Activated CD8-positive, alpha-beta T cell treated with anti-CD3 and anti-CD28 coated beads for 36 hours (primary cell): ENCODE measurements at regions not wholly inside any gene's neighbourhood (a gene's known extent, or its start where the extent isn't known, plus 50 kb on each side); places are given as distances from the start of the nearest gene placed in this dataset.

ENCODE experiments used
- ATAC-seq: fragments of 200-7000 bp; cut with Tn5 transposase; one replicate; pipeline ENCODE4 v1.10.0; 2021; ENCODE audit warnings: mild to moderate bottlenecking, moderate library complexity
- CTCF ChIA-PET: fragments of 350-600 bp; sonication (Branson Sonifier 250); formaldehyde crosslinking; loops from one replicate; lab custom pipeline; 2021; ENCODE audit warnings: antibody characterized with exemption; lab: Charles Lee
- POLR2A ChIA-PET: fragments of 350-600 bp; sonication (Branson Sonifier 250); formaldehyde crosslinking; loops from one replicate; lab custom pipeline; 2021; ENCODE audit warnings: antibody characterized with exemption; lab: Charles Lee
- DNase-seq: peaks from one replicate; pipeline ENCODE4 v3.0.0-alpha.2; 2020
- H3K27ac Mint-ChIP-seq: one replicate; pipeline ENCODE4 v1.8.0; 2021; ENCODE audit warnings: mild to moderate bottlenecking, mixed read lengths
- H3K27me3 Mint-ChIP-seq: one replicate; pipeline ENCODE4 v1.8.0; 2021; ENCODE audit warnings: mixed read lengths
- H3K36me3 Mint-ChIP-seq: one replicate; pipeline ENCODE4 v1.8.0; 2021; ENCODE audit warnings: low read depth, mixed read lengths
- H3K4me1 Mint-ChIP-seq: one replicate; pipeline ENCODE4 v1.8.0; 2021; ENCODE audit warnings: low read depth, mixed read lengths
- H3K4me3 Mint-ChIP-seq: one replicate; pipeline ENCODE4 v1.8.0; 2021; ENCODE audit warnings: mild to moderate bottlenecking, moderate library complexity, mixed read lengths
- H3K9me3 Mint-ChIP-seq: one replicate; pipeline ENCODE4 v1.8.0; 2021; ENCODE audit warnings: mixed read lengths
- CTCF ChIP-seq: fragments of 200-600 bp; IDR thresholded peaks from one replicate; pipeline ENCODE4 v1.8.0; 2022; ENCODE audit warnings: antibody characterized with exemption, mild to moderate bottlenecking
- intact Hi-C: fragments of 100-400 bp; cut with micrococcal nuclease; formaldehyde crosslinking; loops from one replicate; pipeline ENCODE4 v1.10.0; 2022

- intact Hi-C loops: no loop called here
- Mint-ChIP-seq H3K27me3 (peaks cover 5% of the 10 kb centered on the region), H3K4me3 (no peak overlapping the region), H3K4me1 (no peaks in the 10 kb centered on the region), H3K9me3 (no peaks in the 10 kb centered on the region), H3K27ac (no peak overlapping the region), H3K36me3 (no peaks in the 10 kb centered on the region)
- ChIA-PET CTCF (no interaction called here), POLR2A (no interaction called here)
- no peak for TF ChIP-seq CTCF
- ATAC-seq (no peak), DNase-seq (no peak)
Observed at GRCh38 chr12:98121963-98122362, 393.4 kb upstream of the TMPO start.

- ChIA-PET POLR2A (no interaction called here), CTCF (no interaction called here)
- DNase-seq (no peak), ATAC-seq (no peak)
- H3K27ac Mint-ChIP-seq: no peak overlapping the region
- peaks cover 9% of the 10 kb centered on the region for H3K27me3 Mint-ChIP-seq
- no peaks in the 10 kb centered on the region for H3K36me3 Mint-ChIP-seq
- H3K9me3 Mint-ChIP-seq: no peaks in the 10 kb centered on the region
- intact Hi-C loops: no loop called here
- TF ChIP-seq CTCF: no peak
- H3K4me1 Mint-ChIP-seq: no peaks in the 10 kb centered on the region
- no peak overlapping the region for H3K4me3 Mint-ChIP-seq
Observed at GRCh38 chr12:98123021-98123461, 392.3 kb upstream of the TMPO start.

- intact Hi-C loops: no loop called here
- Mint-ChIP-seq H3K27me3 (peaks cover 11% of the 10 kb centered on the region), H3K27ac (no peak overlapping the region), H3K9me3 (no peaks in the 10 kb centered on the region), H3K4me3 (no peak overlapping the region), H3K36me3 (no peaks in the 10 kb centered on the region), H3K4me1 (no peaks in the 10 kb centered on the region)
- TF ChIP-seq CTCF: no peak
- no peak for ATAC-seq
- no peak for DNase-seq
- POLR2A ChIA-PET: no interaction called here
- CTCF ChIA-PET: no interaction called here
Observed at GRCh38 chr12:98126637-98127335, 388.6 kb upstream of the TMPO start.

GRCh38 chr12:98127336-98127679, 388.1 kb upstream of the TMPO start:
- TF ChIP-seq CTCF: no peak
- ATAC-seq (no peak), DNase-seq (no peak)
- ChIA-PET CTCF (no interaction called here), POLR2A (no interaction called here)
- H3K27ac Mint-ChIP-seq: no peak overlapping the region
- no peaks in the 10 kb centered on the region for H3K9me3 Mint-ChIP-seq
- H3K27me3 Mint-ChIP-seq: peaks cover 11% of the 10 kb centered on the region
- no peak overlapping the region for H3K4me3 Mint-ChIP-seq
- intact Hi-C loops: no loop called here
- no peaks in the 10 kb centered on the region for H3K4me1 Mint-ChIP-seq
- no peaks in the 10 kb centered on the region for H3K36me3 Mint-ChIP-seq

- Mint-ChIP-seq H3K4me3 (no peak overlapping the region), H3K4me1 (no peaks in the 10 kb centered on the region), H3K9me3 (no peaks in the 10 kb centered on the region), H3K27ac (no peak overlapping the region), H3K27me3 (peaks cover 11% of the 10 kb centered on the region), H3K36me3 (no peaks in the 10 kb centered on the region)
- no peak for TF ChIP-seq CTCF
- no peak for DNase-seq
- CTCF ChIA-PET: no interaction called here
- POLR2A ChIA-PET: no interaction called here
- intact Hi-C loops: no loop called here
- no peak for ATAC-seq
Observed at GRCh38 chr12:98127854-98128253, 387.5 kb upstream of the TMPO start.
